Tibial nerve (tissue), 4 donors: ENCODE measurements at regions not wholly inside any gene's neighbourhood (a gene's known extent, or its start where the extent isn't known, plus 50 kb on each side); places are given as distances from the start of the nearest gene placed in this dataset.

ENCODE experiments used
- CTCF ChIP-seq, 5 experiments: fragments of 200-600 bp in 3 of 5; fragments of 450-650 bp in 2 of 5; sonication (generic) in 3 of 5; IDR thresholded peaks; one replicate each; pipeline ENCODE4 v1.5.1; 2016 to 2019; ENCODE audit warnings: antibody characterized with exemption in 5 of 5, mild to moderate bottlenecking in 3 of 5, moderate library complexity in 2 of 5
- EP300 ChIP-seq, 2 donors: sonication (generic); formaldehyde crosslinking; IDR thresholded peaks; one replicate each; pipeline ENCODE4 v1.6.1; 2017; ENCODE audit warnings: antibody characterized with exemption in 2 of 2, mild to moderate bottlenecking in 1 of 2
- POLR2A ChIP-seq, 2 donors: fragments of 450-650 bp; IDR thresholded peaks; one replicate each; pipeline ENCODE4 v1.6.1; 2017; ENCODE audit warnings: antibody characterized with exemption in 2 of 2, mild to moderate bottlenecking in 2 of 2, moderate library complexity in 2 of 2

- TF ChIP-seq CTCF (IDR thresholded peaks at IDR 0.05) (no peak), EP300 (IDR thresholded peaks at IDR 0.05) (no peak), POLR2A (IDR thresholded peaks at IDR 0.05) (no peak)
Measured at GRCh38 chr9:117957267-117957666, 253.1 kb downstream of the TLR4 start.
